ENCODE measurements at regions not wholly inside any gene's neighbourhood (a gene's known extent, or its start where the extent isn't known, plus 50 kb on each side); places are given as distances from the start of the nearest gene placed in this dataset.

GRCh38 chr1:218527737-218528136 is 182.6 kb downstream of the TGFB2 start (continued):
- TF ChIP-seq, protein P1, sequence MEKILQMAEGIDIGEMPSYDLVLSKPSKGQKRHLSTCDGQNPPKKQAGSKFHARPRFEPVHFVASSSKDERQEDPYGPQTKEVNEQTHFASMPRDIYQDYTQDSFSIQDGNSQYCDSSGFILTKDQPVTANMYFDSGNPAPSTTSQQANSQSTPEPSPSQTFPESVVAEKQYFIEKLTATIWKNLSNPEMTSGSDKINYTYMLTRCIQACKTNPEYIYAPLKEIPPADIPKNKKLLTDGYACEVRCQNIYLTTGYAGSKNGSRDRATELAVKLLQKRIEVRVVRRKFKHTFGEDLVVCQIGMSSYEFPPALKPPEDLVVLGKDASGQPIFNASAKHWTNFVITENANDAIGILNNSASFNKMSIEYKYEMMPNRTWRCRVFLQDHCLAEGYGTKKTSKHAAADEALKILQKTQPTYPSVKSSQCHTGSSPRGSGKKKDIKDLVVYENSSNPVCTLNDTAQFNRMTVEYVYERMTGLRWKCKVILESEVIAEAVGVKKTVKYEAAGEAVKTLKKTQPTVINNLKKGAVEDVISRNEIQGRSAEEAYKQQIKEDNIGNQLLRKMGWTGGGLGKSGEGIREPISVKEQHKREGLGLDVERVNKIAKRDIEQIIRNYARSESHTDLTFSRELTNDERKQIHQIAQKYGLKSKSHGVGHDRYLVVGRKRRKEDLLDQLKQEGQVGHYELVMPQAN (conservative IDR thresholded peaks at IDR 0.05): no peak

- Histone ChIP-seq H4K20me1 (ENCODE audit: control insufficient read depth, insufficient read depth) (no peaks in the 10 kb centered on the region), H3K4me1 (ENCODE audit: control insufficient read depth, insufficient read depth, low read length) (no peaks in the 10 kb centered on the region), H2AFZ (ENCODE audit: control insufficient read depth, low read depth, low read length) (no peak overlapping the region), H3K79me2 (ENCODE audit: control insufficient read depth, insufficient read depth, low read length) (no peaks in the 10 kb centered on the region), H3K4me2 (ENCODE audit: control insufficient read depth, insufficient read depth) (no peak overlapping the region), H3K9me3 (replicated peaks; ENCODE audit: control insufficient read depth, insufficient read depth, low read length) (no peaks in the 10 kb centered on the region), H3K27me3 (replicated peaks in 1 of 2; ENCODE audit: control insufficient read depth in 2 of 2, insufficient read depth in 2 of 2, low read length in 1 of 2) (no peaks in the 10 kb centered on the region), H3K9ac (ENCODE audit: control insufficient read depth, insufficient read depth, low read length) (no peak overlapping the region), H3K4me3 (no peak overlapping the region), H3K36me3 (ENCODE audit: control insufficient read depth in 2 of 2, insufficient read depth in 2 of 2, low read length in 1 of 2) (no peaks in the 10 kb centered on the region), H3K27ac (ENCODE audit: control insufficient read depth, insufficient read depth) (no peak overlapping the region)
- no peak for ATAC-seq
- DNase-seq (ENCODE audit: low read depth, low spot score): no peak
- ChIA-PET SMC1A (ENCODE audit: uncharacterized antibody, unreplicated experiment) (interaction anchor here (1.1 kb wide), 1 partner anchor 17 kb away, joined by 3 read pairs; no protein-coding TSS in a partner anchor), CTCF (interaction anchor here (0.8 to 1.9 kb wide), 4 partner anchors 10 to 954 kb away, joined by 3 to 13 read pairs (median 3); no protein-coding TSS in a partner anchor), RAD21 (ENCODE audit: unreplicated experiment) (no interaction called here), POLR2A (no interaction called here)
- in situ Hi-C loops (cut with MboI): no loop called here
- FAIRE-seq: no peak
- 34% methylated on average over 6 of the region's 6 CpGs for WGBS (ENCODE audit: insufficient coverage, insufficient replicate concordance, low lambda C conversion rate, missing lambda C conversion rate)
- BruUV-seq (replicated peaks): no TSS peak
- intact Hi-C loops (cut with micrococcal nuclease; ENCODE audit: unreplicated experiment): no loop called here
- TF ChIP-seq CBX5 (IDR thresholded peaks at IDR 0.05; ENCODE audit: low read depth): no peak
- TF ChIP-seq NR2F1 (conservative IDR thresholded peaks at IDR 0.05): no peak
- no peak for TF ChIP-seq RBBP5 (conservative IDR thresholded peaks at IDR 0.05)
- TF ChIP-seq, protein P2, sequence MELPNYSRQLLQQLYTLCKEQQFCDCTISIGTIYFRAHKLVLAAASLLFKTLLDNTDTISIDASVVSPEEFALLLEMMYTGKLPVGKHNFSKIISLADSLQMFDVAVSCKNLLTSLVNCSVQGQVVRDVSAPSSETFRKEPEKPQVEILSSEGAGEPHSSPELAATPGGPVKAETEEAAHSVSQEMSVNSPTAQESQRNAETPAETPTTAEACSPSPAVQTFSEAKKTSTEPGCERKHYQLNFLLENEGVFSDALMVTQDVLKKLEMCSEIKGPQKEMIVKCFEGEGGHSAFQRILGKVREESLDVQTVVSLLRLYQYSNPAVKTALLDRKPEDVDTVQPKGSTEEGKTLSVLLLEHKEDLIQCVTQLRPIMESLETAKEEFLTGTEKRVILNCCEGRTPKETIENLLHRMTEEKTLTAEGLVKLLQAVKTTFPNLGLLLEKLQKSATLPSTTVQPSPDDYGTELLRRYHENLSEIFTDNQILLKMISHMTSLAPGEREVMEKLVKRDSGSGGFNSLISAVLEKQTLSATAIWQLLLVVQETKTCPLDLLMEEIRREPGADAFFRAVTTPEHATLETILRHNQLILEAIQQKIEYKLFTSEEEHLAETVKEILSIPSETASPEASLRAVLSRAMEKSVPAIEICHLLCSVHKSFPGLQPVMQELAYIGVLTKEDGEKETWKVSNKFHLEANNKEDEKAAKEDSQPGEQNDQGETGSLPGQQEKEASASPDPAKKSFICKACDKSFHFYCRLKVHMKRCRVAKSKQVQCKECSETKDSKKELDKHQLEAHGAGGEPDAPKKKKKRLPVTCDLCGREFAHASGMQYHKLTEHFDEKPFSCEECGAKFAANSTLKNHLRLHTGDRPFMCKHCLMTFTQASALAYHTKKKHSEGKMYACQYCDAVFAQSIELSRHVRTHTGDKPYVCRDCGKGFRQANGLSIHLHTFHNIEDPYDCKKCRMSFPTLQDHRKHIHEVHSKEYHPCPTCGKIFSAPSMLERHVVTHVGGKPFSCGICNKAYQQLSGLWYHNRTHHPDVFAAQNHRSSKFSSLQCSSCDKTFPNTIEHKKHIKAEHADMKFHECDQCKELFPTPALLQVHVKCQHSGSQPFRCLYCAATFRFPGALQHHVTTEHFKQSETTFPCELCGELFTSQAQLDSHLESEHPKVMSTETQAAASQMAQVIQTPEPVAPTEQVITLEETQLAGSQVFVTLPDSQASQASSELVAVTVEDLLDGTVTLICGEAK (IDR thresholded peaks at IDR 0.05; ENCODE audit: borderline replicate concordance): no peak
- TF ChIP-seq CUX1 (IDR thresholded peaks at IDR 0.05; ENCODE audit: insufficient replicate concordance, low read depth, low read length): no peak
- TF ChIP-seq NRF1 (conservative IDR thresholded peaks at IDR 0.05; ENCODE audit: low read depth, low read length): no peak
- TF ChIP-seq, protein P3, sequence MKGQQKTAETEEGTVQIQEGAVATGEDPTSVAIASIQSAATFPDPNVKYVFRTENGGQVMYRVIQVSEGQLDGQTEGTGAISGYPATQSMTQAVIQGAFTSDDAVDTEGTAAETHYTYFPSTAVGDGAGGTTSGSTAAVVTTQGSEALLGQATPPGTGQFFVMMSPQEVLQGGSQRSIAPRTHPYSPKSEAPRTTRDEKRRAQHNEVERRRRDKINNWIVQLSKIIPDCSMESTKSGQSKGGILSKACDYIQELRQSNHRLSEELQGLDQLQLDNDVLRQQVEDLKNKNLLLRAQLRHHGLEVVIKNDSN (IDR thresholded peaks at IDR 0.05; ENCODE audit: borderline replicate concordance, extremely low read length, insufficient read depth, low read depth, low read length): no peak
- TF ChIP-seq STAT1 (conservative IDR thresholded peaks at IDR 0.05): no peak
Measured at GRCh38 chr1:218529646-218530300, 184.6 kb downstream of the TGFB2 start.

Measured in GM12878 (cell line).